HG03565 (cell line): ENCODE measurements at regions not wholly inside any gene's neighbourhood (a gene's known extent, or its start where the extent isn't known, plus 50 kb on each side); places are given as distances from the start of the nearest gene placed in this dataset.

Source experiments
- ATAC-seq: cut with Tn5 transposase; IDR thresholded peaks from one replicate; pipeline ENCODE4 v1.9.1; 2021; ENCODE audit warnings: mild to moderate bottlenecking, moderate library complexity; ENCODE audit not compliant: unreplicated experiment

DNA sequence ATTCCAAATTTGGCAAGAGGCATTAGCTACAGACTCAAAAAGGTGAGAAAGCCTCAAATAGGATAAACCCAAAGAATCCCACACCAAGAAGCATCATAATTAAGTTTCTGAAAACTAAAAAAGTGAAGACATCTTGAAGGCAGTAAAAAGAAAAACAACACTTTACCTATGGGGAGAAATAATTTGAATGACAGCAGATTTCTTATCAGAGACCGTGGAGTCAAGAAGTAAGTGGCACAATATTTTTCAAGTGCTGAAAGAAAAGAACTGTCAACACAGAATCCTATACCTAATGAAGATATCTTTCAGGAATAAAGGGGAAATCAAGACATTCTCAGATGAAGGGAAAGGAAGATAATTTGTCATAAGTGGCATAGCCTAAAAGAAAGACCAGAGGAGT is 193.3 kb upstream of the CHD6 start:
- no peak for ATAC-seq

DNA sequence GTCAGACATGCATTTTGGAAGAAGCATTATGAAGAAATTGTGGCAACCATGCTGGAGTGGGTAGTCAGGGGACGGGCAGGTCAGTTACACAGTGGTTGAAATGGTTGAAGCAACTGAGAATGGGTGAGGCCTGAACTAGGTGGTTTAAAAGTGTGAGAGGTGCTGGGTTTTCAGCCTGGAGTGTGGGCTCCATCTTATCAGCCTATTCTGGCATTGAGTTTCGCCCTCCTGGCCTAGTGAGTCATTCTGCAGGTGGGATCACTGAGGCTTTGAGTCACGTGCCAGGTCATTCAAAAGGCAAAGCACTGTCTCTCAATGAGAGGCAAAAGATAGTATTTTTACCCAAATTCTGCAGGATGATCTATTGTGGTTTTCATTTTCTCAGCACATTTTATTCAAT is 181.9 kb upstream of the CHD6 start:
- no peak for ATAC-seq

DNA sequence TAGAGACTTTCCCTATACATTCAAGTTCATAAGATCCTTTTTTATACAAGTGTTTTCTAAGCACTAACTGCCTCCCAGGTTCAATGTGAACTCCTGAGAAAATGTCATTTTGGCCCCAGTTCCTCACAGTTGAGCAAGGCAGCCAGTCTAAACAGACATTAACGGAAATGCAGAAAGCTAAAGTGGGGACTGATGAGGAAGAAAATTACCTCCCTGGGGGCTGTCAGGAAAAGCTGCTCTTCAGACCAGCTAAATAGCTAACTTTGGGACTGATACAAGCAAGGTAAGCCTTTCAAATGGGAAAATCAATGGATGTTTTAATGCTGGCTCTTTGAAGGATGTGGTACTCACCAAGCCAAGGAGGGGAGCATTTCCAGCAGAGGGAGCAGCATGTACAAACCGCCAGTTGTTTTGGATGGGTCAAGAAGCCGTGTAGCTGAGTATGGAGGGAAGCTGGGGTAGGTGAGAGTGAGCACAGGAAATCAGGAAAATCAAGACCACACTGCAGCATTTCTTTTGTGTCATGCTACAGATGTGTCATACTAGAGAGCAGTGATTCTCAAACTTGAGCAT is 180.8 kb upstream of the CHD6 start:
- no peak for ATAC-seq

DNA sequence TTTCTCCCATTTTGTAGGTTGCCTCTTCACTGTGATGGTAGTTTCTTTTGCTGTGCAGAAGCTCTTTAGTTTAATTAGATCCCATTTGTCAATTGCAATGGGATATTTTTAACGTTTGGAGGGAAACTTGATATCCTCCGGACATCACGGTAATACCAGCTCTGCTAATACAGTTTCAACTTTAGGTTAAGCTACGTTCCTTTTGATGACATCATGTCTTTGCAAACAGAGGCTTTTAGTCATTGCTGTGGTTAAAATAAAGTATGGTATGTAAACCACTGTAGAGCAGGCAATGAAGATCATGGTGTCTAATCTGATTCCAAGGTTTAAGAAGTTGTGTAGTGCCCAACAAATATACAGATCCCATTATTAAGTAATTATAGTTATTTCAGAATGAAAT is 168.0 kb upstream of the CHD6 start:
- no peak for ATAC-seq

DNA sequence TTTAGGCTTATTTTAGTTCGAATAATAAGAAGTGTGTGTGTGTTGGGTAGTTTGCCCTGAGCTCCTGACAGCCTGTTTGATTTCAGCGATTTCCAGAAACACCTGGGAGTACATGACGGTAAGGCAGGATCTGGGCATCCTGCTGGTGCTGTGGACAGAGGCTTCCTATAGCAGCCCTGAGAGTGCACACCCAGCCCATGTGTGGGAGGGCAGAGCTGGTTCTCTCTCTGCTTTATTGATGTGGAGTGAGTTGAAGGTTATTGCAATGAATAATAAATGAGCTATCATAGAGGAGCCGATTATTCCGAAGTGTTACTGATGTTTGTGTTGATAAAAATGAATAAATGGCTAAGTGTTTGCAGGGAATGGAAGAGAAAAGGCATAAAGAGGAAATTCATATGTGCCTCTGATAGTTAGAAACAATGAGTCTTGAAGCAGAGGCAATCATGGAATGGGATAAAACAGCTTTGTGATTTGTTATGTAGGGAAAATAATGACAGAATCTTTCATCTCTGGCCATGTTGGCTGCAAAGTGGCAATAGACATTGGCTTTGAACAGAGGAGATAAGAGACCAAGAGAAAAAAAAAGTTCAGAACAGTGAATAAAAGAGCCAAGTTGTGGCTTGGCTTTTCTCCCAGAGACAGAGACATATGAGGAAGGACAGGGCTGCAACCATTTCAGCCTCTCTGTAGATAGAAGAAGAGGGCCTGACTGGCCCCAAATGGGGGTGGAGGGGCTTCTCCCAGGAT is 166.2 kb upstream of the CHD6 start:
- ATAC-seq: no peak

DNA sequence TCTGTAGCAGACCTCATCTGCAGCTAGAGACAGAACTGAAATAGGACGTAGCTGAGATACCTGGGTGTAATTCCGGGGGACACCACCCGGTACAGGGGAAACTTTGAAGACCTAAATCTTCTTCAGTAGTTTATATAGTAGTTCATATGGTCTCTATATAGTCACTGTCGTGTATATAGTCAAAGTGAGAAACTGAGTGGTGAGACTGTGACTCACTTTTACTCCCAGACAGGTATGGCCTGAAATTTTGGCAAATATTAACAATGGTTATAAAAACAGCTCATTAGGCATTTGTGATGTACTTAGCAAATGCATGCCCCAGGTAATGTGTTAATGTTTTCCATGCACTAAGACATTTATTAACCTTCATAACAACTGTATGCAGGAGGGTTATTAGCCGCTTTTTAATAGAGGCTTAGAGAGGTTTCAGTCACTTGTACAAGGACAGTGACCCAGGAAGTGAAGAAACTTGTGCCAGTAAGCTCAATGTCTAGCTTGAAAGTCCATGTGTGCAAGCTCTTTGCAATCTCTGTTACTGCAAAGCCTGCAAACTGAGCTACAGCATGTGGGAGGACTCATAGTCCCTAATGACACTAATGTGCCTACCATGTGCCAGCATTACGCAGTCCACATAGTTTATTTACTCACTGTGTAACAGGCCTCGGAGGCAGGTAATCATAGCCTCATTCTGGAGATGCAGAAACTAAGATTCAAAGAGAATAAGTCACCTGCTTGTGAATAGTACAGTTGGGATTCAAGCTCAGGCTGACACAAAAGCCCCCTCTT is 165.4 kb upstream of the CHD6 start:
- no peak for ATAC-seq

DNA sequence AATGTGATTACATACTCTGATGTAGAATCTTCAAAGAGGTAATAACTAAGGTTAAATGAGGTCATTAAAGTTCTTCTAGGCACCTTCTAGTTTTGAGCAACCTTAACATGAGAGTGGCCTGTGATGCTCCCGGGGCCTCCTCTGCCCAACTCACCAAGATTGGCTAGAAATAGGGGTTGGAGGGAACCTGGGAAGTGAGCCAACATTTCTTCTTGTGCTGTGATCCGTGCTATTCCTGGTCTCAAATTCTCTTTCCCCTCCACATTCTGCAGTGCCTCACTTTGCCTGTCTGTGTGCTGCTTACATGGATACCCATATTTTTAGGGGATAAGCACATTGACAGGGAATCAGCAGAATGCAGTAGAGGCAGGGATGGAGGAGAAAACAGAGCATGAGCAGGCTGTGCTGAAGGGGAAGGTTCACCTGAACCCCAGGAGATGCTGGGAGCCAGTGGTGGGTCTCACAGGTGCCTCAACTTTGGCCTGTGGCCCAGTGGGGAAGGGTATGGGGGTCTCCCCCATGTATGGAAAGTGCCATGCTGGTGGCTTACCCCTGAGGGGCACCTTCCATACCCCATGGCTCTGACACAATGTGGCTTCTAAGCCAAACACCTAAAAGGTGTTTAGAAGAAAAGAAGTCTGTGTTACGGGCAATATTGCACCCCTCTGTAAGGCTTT is 164.7 kb upstream of the CHD6 start:
- ATAC-seq: no peak

DNA sequence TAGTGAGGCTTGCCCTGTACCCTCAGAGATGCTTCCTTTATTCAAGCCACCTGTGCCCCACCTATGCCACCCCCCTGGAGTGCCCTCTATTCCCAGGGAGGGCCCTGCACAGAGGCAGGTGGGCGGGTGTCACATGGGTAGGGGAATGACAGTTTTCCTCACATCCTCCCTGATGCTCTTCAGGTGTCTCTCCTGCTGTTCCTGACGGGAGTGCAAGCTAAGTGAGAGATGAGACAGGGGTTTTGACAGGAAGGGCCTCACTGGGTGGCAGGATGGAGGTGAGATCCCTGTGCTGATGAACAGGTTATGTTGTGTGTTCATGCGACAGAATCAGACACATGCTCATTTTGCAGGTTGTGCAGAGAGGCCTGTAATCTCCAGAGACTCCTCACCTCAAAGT is 164.1 kb upstream of the CHD6 start:
- ATAC-seq: no peak

DNA sequence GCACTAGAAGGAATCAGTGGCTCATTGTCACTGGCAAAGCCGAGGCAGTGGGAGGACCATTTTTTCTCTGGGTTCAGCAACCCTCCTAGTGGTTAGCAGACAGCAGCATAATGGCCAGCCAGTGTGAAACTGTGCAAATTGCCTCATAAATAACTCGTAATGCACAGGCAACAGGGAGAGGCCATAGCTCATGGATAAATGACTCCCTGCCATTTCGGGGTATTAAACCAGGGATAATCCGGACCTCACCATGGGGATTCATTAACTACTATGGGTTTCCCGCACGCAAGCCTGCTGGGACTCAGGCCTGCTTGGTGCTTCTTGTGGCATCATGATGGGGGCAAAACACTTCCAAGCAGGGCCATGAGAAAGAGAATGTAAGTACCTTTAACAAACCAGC is 158.2 kb upstream of the CHD6 start:
- ATAC-seq: no peak

DNA sequence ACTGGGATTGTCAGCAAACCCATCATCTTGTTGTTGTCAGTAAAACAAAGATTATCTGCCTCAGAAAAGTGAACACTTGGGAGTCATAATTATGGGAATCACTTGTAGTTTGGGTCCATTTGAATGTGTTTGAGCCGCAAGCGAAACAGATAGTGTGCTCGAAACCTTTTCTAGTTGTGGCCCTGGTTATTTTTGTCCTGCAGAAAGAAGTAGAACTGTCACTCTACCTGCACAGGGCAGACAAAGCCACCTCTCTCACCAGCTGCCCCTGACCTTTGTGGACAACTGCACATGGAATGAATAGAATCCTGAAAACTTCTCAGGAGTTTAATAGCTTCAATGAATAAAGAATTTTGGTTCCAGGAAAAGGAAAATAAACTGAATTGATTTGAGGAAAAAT is 156.1 kb upstream of the CHD6 start:
- ATAC-seq: no peak

DNA sequence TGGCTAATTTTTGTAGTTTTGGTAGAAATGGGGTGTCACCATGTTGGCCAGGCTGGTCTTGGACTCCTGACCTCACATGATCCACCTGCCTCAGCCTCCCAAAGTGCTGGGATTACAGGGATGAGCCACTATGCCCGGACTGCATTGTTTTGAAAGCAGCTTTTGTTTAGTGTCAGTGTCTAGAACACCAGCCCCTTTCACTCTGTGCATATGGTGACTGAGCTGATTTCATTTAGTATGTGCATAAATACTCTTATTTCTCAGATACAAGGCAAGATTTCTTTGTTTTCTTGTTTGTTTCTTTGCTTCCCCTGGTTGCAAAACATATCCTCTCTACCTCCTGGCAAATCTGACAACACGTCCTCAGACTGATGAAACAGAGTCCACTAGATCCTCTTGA is 152.8 kb upstream of the CHD6 start:
- no peak for ATAC-seq

DNA sequence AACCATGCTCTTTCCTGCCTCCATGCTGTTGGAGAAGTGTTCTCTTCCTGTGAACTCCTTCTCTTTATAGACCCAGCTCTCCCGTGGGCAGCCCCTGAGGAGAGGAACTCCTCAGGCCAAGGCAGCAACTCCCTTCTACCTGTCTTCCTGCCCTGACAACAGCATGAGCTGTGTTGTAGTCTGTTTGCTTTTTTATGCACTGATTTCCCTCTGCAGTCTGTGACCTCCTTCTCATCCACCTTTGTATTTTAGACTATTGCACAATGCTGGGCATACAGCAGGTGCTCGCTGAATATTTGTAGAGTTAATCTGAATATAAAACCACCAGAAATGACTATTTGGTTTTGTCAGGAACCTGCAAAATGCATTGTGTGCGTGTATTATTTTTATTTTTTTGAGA is 152.2 kb upstream of the CHD6 start:
- ATAC-seq: no peak

DNA sequence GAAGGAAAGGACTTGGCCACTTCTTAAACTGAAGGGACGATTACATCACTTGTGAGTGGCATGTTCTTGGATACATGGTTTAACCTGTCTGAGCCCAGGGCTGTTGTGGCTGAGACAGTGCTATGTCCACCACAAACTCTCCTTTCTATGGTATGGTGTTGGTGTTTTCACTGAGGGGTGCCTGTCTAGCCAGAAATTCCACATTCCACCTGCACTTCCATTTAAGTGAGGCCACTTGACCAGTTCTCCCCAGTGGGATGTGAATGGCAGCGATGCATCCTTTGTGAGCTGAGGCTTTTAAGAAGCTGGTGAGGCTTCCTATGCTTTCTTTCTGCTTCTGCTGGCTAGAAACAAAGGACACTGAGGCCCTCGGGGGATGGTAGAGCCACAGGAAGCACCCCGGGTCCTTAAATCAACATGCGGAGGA is 151.4 kb upstream of the CHD6 start:
- ATAC-seq: no peak

DNA sequence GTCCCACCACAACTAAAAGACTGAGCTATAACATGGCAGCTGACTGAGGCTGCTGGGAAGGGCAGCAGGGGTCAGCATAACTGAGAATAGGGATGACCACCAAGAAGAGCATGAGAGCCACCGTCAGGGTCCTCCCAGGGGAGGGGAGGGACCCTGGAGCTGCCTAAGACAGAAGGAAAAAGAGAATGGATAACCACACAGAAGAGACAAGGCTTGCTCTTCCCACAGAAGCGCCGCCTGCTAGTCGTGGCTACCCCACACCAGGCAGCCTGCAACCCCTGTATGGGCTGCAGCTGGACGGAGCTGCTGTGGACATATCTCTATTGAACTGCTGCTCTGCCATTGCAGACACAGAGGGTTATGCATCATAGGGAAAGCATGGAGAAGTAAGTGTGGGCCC is 132.0 kb upstream of the CHD6 start:
- ATAC-seq: no peak

DNA sequence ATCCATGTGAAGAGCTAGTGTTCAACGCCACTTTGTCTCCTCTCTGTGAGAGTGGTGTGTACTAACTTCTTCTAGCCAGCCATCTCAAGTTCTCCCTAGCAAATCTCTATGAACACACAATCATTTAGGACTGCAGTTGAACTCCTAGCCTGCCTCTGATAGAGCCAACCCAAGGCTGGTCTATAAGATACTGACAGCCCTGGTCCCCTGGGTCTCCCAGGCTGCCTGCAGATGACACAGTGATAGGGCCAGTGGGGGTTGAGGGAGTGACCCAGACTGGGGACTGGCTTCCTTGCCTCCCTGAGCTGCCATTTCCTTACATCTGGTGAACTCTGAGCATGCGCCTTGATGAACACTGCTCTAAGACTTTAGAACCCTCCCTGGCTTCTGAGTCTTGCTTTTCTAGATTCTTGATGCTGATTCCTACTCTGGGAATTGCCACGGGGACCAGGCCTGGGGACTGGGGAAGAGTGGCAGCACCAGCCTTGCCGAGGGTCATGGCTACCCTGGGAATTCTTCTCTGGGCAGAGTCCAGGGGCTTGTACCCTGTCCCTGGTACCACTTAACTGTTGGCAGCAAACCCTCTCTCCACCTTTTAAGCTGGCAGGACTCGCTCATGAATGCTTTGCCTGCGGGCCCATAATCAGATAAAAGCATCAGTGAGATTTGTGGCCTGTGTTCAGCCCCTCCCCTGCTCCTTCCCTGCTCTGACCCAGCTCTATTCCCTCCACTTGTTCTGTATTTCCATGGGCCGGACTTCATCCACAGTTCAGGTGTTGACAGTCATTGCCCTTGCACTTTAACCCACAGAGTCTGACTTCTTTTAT is 130.8 kb upstream of the CHD6 start:
- ATAC-seq: no peak

DNA sequence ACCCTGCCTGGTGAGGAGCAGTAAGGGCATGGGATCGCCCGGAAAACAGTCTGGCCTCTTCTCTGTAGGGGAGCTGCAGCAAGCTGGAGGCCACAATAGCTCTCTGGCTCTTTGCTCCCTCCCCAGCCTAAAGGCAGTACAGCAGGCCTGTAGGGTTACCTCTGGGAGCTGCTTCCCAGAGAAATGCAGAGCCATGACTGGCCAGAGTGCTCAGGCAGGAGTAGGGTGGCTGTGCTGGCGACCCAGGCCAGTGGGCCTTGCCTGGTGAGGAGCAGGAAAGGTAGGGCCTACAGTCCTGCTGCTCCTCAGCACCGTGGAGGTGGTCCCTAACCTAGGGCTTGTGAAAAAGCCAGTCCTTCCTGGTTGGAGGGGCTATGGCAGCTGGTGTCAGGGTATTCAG is 129.9 kb upstream of the CHD6 start:
- ATAC-seq: no peak

DNA sequence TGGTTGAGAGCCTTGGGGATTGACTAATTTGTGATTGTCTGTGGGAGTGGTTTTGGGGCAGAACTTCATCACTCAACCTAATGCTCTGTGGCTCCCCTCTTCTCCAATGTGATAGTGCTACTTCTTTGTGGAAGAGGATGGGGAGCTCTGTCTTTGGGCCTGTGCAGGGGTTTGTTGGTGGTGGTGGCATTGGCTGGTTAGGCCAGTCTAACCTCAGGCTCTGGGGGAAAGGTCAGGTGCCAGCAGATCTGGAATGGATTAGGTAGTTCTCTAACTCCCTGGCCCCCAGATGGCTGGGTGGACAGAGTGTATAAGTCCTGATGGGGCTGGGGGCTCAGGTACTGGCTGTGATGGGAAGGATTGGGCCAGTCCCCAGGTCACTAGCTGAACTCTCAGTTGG is 129.0 kb upstream of the CHD6 start:
- no peak for ATAC-seq

DNA sequence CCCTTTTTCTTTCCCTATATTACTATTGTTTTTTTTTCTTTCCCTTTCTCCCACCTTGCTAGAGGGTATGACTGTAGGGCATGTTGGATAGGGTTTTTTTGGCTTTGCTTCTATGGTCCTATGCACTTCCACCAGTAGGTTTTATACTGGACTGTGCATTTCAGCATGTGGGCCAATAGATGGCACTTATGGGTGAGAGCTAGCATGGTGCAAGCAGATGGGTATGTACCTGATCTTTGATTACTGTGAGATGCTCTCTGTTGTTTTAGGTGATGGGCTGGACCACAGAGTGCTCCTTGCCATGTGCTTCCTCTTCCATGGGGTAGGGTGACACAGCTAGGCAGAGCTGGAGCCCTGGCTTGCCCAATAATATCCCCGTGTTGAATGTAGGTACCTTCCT is 128.5 kb upstream of the CHD6 start:
- ATAC-seq: no peak

DNA sequence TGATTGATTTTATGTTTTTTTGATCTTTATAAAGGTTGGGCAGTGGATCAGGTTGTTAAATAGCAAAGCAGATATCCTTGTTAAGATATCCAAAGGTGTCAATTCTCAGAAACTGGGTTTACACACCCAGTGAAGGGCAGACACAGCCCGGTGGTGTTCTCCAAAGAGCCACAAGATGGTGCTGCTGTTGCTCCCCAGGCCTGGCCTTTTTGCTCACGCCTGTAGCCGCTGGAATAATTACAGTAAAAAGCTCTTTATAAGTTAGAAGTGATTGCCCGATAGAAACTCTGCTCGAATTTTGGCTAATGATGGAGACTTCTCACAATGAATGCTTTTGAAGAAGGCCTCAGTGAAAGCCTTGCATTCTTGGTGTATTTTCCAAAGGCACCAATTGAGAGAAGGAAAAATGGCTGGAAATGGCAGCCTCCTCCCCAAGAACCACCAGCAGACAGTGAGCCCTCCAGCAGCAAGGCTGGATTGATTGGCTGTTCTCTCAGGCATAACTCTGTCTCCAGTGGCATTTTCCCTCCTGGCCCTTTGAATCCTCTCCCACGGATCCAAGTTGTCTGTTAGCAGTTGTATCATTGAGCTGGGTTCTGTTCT is 120.5 kb upstream of the CHD6 start:
- no peak for ATAC-seq

DNA sequence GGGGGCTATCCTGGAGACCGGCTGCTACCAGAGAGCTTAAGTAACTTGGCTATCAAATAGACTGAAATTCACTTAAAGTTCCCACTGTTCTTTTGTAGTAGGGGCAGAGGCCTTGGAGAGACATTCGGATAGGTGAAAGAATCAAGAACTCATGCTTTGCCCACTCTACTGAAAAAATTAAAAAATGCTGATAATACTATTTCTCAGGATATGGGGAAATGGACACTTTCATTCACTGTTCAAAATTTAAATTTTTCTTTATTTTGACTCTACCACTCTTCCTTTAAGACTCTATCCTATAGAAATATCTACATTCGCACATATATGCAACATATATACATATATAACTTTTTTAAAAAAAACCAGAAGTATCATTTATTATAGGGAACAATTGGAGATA is 117.8 kb upstream of the CHD6 start:
- no peak for ATAC-seq
